Activated CD4-positive, alpha-beta memory T cell treated with anti-CD3 and anti-CD28 coated beads, Interleukin-2, amount 10 ng/mL, durations not matched to agents 7 days and 5 days (primary cell): ENCODE measurements at regions not wholly inside any gene's neighbourhood (a gene's known extent, or its start where the extent isn't known, plus 50 kb on each side); places are given as distances from the start of the nearest gene placed in this dataset.

ENCODE experiments used
- CTCF ChIA-PET: fragments of 350-600 bp; sonication (Branson Sonifier 250); formaldehyde crosslinking; loops from one replicate; lab custom pipeline; 2021; ENCODE audit warnings: antibody characterized with exemption, inconsistent platforms; lab: Charles Lee
- POLR2A ChIA-PET: fragments of 350-600 bp; sonication (Branson Sonifier 250); formaldehyde crosslinking; loops from one replicate; lab custom pipeline; 2021; ENCODE audit warnings: antibody characterized with exemption; lab: Charles Lee
- DNase-seq: peaks from one replicate; pipeline ENCODE4 v3.0.0-alpha.2; 2020
- H3K27ac Mint-ChIP-seq: one replicate; pipeline ENCODE4 v1.8.0; 2021; ENCODE audit warnings: mild to moderate bottlenecking, mixed read lengths
- H3K27me3 Mint-ChIP-seq: one replicate; pipeline ENCODE4 v1.8.0; 2021; ENCODE audit warnings: mixed read lengths
- H3K36me3 Mint-ChIP-seq: one replicate; pipeline ENCODE4 v1.8.0; 2021; ENCODE audit warnings: low read depth, mixed read lengths
- H3K4me1 Mint-ChIP-seq: one replicate; pipeline ENCODE4 v1.8.0; 2021; ENCODE audit warnings: mixed read lengths
- H3K4me3 Mint-ChIP-seq: one replicate; pipeline ENCODE4 v1.8.0; 2021; ENCODE audit warnings: mild to moderate bottlenecking, mixed read lengths
- H3K9me3 Mint-ChIP-seq: one replicate; pipeline ENCODE4 v1.8.0; 2021; ENCODE audit warnings: mixed read lengths

GRCh38 chr5:111582993-111583601, 70.8 kb upstream of the STARD4 start:
- Mint-ChIP-seq H3K27ac (no peak overlapping the region), H3K4me3 (no peak overlapping the region), H3K27me3 (peaks cover 6% of the 10 kb centered on the region), H3K36me3 (no peaks in the 10 kb centered on the region), H3K9me3 (no peaks in the 10 kb centered on the region), H3K4me1 (no peaks in the 10 kb centered on the region)
- POLR2A ChIA-PET: no interaction called here
- CTCF ChIA-PET: no interaction called here
- no peak for DNase-seq

GRCh38 chr5:111582451-111582850, 70.1 kb upstream of the STARD4 start:
- CTCF ChIA-PET: no interaction called here
- no peaks in the 10 kb centered on the region for H3K9me3 Mint-ChIP-seq
- POLR2A ChIA-PET: no interaction called here
- no peaks in the 10 kb centered on the region for H3K4me1 Mint-ChIP-seq
- no peak for DNase-seq
- no peak overlapping the region for H3K27ac Mint-ChIP-seq
- peaks cover 3% of the 10 kb centered on the region for H3K27me3 Mint-ChIP-seq
- no peaks in the 10 kb centered on the region for H3K36me3 Mint-ChIP-seq
- no peak overlapping the region for H3K4me3 Mint-ChIP-seq

GRCh38 chr5:111580956-111581355, 68.6 kb upstream of the STARD4 start:
- H3K4me3 Mint-ChIP-seq: no peak overlapping the region
- no peaks in the 10 kb centered on the region for H3K36me3 Mint-ChIP-seq
- no peak for DNase-seq
- ChIA-PET POLR2A (no interaction called here), CTCF (no interaction called here)
- no peaks in the 10 kb centered on the region for H3K4me1 Mint-ChIP-seq
- no peaks in the 10 kb centered on the region for H3K9me3 Mint-ChIP-seq
- H3K27ac Mint-ChIP-seq: no peak overlapping the region
- peaks cover 1% of the 10 kb centered on the region for H3K27me3 Mint-ChIP-seq

GRCh38 chr5:111574311-111574710, 62.0 kb upstream of the STARD4 start:
- CTCF ChIA-PET: no interaction called here
- no peaks in the 10 kb centered on the region for H3K9me3 Mint-ChIP-seq
- DNase-seq: no peak
- peaks cover 8% of the 10 kb centered on the region for H3K27me3 Mint-ChIP-seq
- no peaks in the 10 kb centered on the region for H3K4me1 Mint-ChIP-seq
- H3K4me3 Mint-ChIP-seq: no peak overlapping the region
- H3K27ac Mint-ChIP-seq: no peak overlapping the region
- POLR2A ChIA-PET: no interaction called here
- no peaks in the 10 kb centered on the region for H3K36me3 Mint-ChIP-seq

GRCh38 chr5:111572561-111572960, 60.2 kb upstream of the STARD4 start:
- CTCF ChIA-PET: no interaction called here
- no peaks in the 10 kb centered on the region for H3K4me1 Mint-ChIP-seq

GRCh38 chr5:111563031-111563822, 50.9 kb upstream of the STARD4 start:
- ChIA-PET CTCF (no interaction called here), POLR2A (interaction anchor here (0.6 kb wide), 1 partner anchor 67 kb away, joined by 3 read pairs; no protein-coding TSS in a partner anchor)
- Mint-ChIP-seq H3K4me3 (no peak overlapping the region), H3K27ac (no peak overlapping the region), H3K9me3 (no peaks in the 10 kb centered on the region), H3K4me1 (no peaks in the 10 kb centered on the region), H3K36me3 (no peaks in the 10 kb centered on the region), H3K27me3 (peaks cover 7% of the 10 kb centered on the region)
- DNase-seq: no peak

More at GRCh38 chr5:111572561-111572960, 60.2 kb upstream of the STARD4 start:
- Mint-ChIP-seq H3K36me3 (no peaks in the 10 kb centered on the region), H3K4me3 (no peak overlapping the region), H3K9me3 (no peaks in the 10 kb centered on the region), H3K27me3 (peaks cover 8% of the 10 kb centered on the region), H3K27ac (no peak overlapping the region)
- DNase-seq: no peak
- POLR2A ChIA-PET: no interaction called here

- DNase-seq: no peak
- H3K27ac Mint-ChIP-seq: no peak overlapping the region
- H3K27me3 Mint-ChIP-seq: peaks cover 7% of the 10 kb centered on the region
- ChIA-PET POLR2A (no interaction called here), CTCF (no interaction called here)
- H3K4me3 Mint-ChIP-seq: no peak overlapping the region
- no peaks in the 10 kb centered on the region for H3K9me3 Mint-ChIP-seq
- H3K36me3 Mint-ChIP-seq: no peaks in the 10 kb centered on the region
- H3K4me1 Mint-ChIP-seq: no peaks in the 10 kb centered on the region
Measured at GRCh38 chr5:111562561-111562960, 50.2 kb upstream of the STARD4 start.
